ENCODE measurements at regions not wholly inside any gene's neighbourhood (a gene's known extent, or its start where the extent isn't known, plus 50 kb on each side); places are given as distances from the start of the nearest gene placed in this dataset.
A peak's percentile ranks its signal among the peaks of the same experiment; 100 is the strongest.

DNA sequence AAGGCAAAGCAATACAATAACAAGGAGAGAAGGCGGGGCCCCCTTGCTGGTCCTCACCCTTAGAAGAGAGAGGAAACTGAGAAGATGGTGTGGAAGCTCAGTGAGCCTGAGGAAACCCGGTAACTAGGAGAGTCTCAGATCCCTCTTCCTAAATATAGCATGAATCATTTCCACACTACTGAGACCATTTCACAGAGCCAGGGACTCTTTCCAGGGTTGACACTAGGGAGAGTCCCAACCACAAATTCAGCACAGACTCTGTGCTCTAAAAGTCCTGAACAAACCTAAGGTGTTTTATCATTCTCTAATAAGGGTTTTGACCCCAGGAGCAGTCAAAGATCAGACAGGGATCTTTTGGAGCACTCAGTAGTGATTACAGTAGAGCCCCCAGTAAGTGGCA is 647.7 kb downstream of the KCNT2 start:
- intact Hi-C loops (cut with DNase I) = no loop called here
- ATAC-seq (no peak), DNase-seq (no peak)
- WGBS = 66% methylated on average over 2 of the region's 2 CpGs
- Histone ChIP-seq H3K27me3 (ENCODE audit: control insufficient read depth, insufficient read depth) (no peaks in the 10 kb centered on the region), H3K9me3 (ENCODE audit: control insufficient read depth, low read length) (no peaks in the 10 kb centered on the region), H3K27ac (ENCODE audit: low read length) (no peak overlapping the region), H3K4me3 (ENCODE audit: low read length) (no peak overlapping the region), H3K4me1 (ENCODE audit: control insufficient read depth, insufficient read depth, low read length) (no peaks in the 10 kb centered on the region)

DNA sequence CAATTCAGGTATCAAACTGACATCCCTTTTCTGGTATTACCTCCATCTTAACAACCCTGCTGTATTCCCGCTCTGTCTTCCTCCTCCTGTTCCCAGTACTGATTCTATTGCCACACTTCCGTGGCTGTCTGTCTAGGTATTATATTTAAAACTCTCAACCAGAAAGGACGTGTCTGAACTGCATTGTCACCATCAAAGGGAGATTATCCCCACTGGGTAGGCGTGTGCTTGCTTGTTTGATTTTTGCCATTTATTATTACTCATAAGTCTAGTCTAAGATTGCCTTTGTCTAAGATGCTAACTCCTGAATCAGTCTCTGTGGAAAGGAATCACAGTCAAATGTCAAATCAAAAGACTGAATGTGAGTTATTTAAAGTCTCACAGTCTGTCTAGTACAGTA is 650.1 kb downstream of the KCNT2 start:
- 45% methylated on average over 4 of the region's 4 CpGs for WGBS
- no peak overlapping the region for H3K4me3 ChIP-seq (ENCODE audit: low read length)
- no peak overlapping the region for H3K27ac ChIP-seq (ENCODE audit: low read length)
- ATAC-seq (no peak), DNase-seq (no peak)
- intact Hi-C loops (cut with DNase I) = no loop called here
- H3K9me3 ChIP-seq (ENCODE audit: control insufficient read depth, low read length) = no peaks in the 10 kb centered on the region
- no peaks in the 10 kb centered on the region for H3K27me3 ChIP-seq (ENCODE audit: control insufficient read depth, insufficient read depth)
- H3K4me1 ChIP-seq (ENCODE audit: control insufficient read depth, insufficient read depth, low read length) = no peaks in the 10 kb centered on the region

DNA sequence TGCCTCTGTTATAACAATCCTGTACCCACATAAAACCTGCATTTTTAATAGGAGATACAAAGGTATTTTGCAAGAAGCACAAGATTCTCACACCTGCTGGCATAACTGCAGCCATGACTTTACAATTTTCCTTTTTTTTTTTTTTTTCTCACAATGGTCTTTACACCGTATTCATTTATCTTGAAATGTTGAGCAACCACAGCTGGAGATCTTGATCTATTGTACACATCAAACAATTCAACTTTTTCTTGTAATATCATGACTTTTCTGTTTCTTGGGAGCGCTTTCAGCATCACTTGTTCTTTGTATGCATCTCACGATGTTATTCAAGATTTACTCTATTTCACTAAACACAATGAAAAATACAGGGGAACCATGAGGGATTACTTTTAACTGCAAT is 651.4 kb downstream of the KCNT2 start:
- H3K27ac ChIP-seq (ENCODE audit: low read length) = no peak overlapping the region
- intact Hi-C loops (cut with DNase I) = no loop called here
- H3K4me1 ChIP-seq (ENCODE audit: control insufficient read depth, insufficient read depth, low read length) = no peaks in the 10 kb centered on the region
- no peaks in the 10 kb centered on the region for H3K9me3 ChIP-seq (ENCODE audit: control insufficient read depth, low read length)
- no peak overlapping the region for H3K4me3 ChIP-seq (ENCODE audit: low read length)
- DNase-seq (no peak), ATAC-seq (no peak)
- H3K27me3 ChIP-seq (ENCODE audit: control insufficient read depth, insufficient read depth) = no peaks in the 10 kb centered on the region
- 77% methylated on average over 3 of the region's 3 CpGs for WGBS

DNA sequence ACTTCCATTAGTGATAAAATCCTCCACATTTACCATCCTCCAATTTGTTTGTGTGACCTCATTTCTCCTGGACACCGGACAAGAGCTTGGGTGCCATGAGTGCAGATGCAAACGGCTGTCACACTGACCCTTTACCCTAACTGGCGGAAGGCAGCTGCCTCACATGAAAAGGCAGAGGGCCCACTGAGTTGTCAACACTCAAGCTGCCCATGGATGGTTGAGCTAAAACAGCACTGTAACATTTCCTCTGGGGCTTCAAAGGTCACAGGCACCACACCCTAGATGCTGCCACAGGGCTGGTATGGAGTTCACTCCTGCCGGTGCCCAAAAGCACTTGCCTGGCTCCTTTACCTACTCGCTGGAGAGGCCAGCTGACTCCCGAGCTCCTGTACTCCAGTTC is 653.4 kb downstream of the KCNT2 start:
- Histone ChIP-seq H3K9me3 (ENCODE audit: control insufficient read depth, low read length) (no peaks in the 10 kb centered on the region), H3K4me1 (ENCODE audit: control insufficient read depth, insufficient read depth, low read length) (no peaks in the 10 kb centered on the region), H3K27ac (ENCODE audit: low read length) (no peak overlapping the region), H3K4me3 (ENCODE audit: low read length) (no peak overlapping the region), H3K27me3 (ENCODE audit: control insufficient read depth, insufficient read depth) (no peaks in the 10 kb centered on the region)
- peak; percentile 15 to 48 (median 35) for DNase-seq
- peak; percentile 59 to 66 for ATAC-seq
- 38% methylated on average over 6 of the region's 6 CpGs for WGBS
- intact Hi-C loops (cut with DNase I) = no loop called here

DNA sequence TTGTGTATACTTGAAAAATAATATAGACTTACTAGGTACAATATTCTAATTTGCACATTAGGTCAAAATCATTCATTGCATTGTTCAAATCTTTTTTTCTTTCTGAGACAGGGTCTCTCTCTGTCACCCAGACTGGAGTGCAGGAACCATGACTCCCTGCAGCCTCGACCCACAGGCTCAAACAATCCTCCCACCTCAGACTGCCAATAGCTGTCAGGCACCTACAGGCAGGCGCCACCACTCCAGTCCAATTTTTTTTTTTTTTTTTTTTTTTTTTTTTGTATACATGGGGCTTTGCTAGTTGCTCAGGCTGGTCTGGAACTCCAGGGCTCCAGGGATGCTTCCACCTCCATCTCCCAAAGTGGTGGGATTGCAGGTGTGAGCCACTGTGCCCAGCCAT is 656.9 kb downstream of the KCNT2 start:
- WGBS = 59% methylated on average over 2 of the region's 2 CpGs
- H3K4me3 ChIP-seq (ENCODE audit: low read length) = no peak overlapping the region

GRCh38 chr1:195948123-195948895 is 659.9 kb downstream of the KCNT2 start:
- H3K27me3 ChIP-seq (ENCODE audit: control insufficient read depth, insufficient read depth) = no peaks in the 10 kb centered on the region
- WGBS = 89% methylated on average over 22 of the region's 22 CpGs
- intact Hi-C loops (cut with DNase I) = no loop called here
- ATAC-seq (no peak), DNase-seq (peak in 1 of 3 donors; percentile 20)
- H3K9me3 ChIP-seq (ENCODE audit: control insufficient read depth, low read length) = no peaks in the 10 kb centered on the region
- H3K4me1 ChIP-seq (ENCODE audit: control insufficient read depth, insufficient read depth, low read length) = no peaks in the 10 kb centered on the region
- no peak overlapping the region for H3K4me3 ChIP-seq (ENCODE audit: low read length)
- no peak overlapping the region for H3K27ac ChIP-seq (ENCODE audit: low read length)

More for the DNA sequence above, 656.9 kb downstream of the KCNT2 start:
- intact Hi-C loops (cut with DNase I) = no loop called here
- Histone ChIP-seq H3K27me3 (ENCODE audit: control insufficient read depth, insufficient read depth) (no peaks in the 10 kb centered on the region), H3K27ac (ENCODE audit: low read length) (no peak overlapping the region), H3K4me1 (ENCODE audit: control insufficient read depth, insufficient read depth, low read length) (no peaks in the 10 kb centered on the region), H3K9me3 (ENCODE audit: control insufficient read depth, low read length) (no peaks in the 10 kb centered on the region)
- no peak for ATAC-seq
- no peak for DNase-seq

- Histone ChIP-seq H3K27ac (ENCODE audit: low read length) (no peak overlapping the region), H3K9me3 (ENCODE audit: control insufficient read depth, low read length) (no peaks in the 10 kb centered on the region), H3K4me1 (ENCODE audit: control insufficient read depth, insufficient read depth, low read length) (no peaks in the 10 kb centered on the region), H3K4me3 (ENCODE audit: low read length) (no peak overlapping the region), H3K27me3 (ENCODE audit: control insufficient read depth, insufficient read depth) (no peaks in the 10 kb centered on the region)
- DNase-seq (no peak), ATAC-seq (no peak)
- 82% methylated on average over 4 of the region's 4 CpGs for WGBS
- intact Hi-C loops (cut with DNase I) = no loop called here
Measured at GRCh38 chr1:195946500-195946899, 661.7 kb downstream of the KCNT2 start.

DNA sequence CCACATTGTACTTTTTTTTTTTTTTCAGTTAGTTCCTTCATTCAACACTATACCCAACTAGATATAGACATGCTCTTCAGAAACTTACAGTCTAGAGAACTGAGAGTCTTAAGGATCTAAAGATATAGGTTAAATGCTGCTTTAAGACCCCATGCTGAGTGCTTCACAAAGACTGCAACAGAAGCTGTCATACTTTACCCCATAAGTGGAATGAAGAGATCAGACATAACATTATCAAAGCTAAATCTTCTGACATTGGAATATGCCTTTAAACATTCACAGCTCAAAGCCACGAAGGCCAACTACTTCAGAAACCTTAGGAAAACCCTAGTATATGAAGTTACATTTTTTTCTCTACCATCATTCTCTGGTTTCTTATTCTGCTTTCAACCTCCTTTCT is 666.4 kb downstream of the KCNT2 start:
- no peak overlapping the region for H3K27ac ChIP-seq (ENCODE audit: low read length)
- no peaks in the 10 kb centered on the region for H3K27me3 ChIP-seq (ENCODE audit: control insufficient read depth, insufficient read depth)
- no peak for ATAC-seq
- no peak overlapping the region for H3K4me3 ChIP-seq (ENCODE audit: low read length)
- no peak for DNase-seq
- no peaks in the 10 kb centered on the region for H3K4me1 ChIP-seq (ENCODE audit: control insufficient read depth, insufficient read depth, low read length)
- no peaks in the 10 kb centered on the region for H3K9me3 ChIP-seq (ENCODE audit: control insufficient read depth, low read length)
- WGBS = 77% methylated on average over 1 of the region's 1 CpG
- intact Hi-C loops (cut with DNase I) = no loop called here

DNA sequence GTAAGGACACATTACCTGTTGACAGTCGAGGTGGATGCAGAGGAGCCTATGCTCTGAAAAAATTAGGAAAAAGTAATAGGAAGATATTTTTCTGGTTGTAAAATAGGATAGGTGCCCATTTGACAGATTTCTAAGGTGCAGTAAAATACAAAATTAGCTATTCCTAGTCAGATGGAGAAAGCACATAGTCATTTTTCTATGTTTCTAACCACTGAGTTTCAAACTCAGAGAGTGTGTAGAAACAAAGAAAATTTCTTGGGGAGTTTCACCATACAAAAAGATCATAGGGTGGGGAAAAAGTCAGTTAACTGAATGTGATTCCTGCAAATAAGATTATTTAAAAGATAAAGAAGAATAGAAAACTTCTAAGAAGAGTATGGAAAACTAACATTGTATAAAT is 666.9 kb downstream of the KCNT2 start:
- intact Hi-C loops (cut with DNase I) = no loop called here

DNA sequence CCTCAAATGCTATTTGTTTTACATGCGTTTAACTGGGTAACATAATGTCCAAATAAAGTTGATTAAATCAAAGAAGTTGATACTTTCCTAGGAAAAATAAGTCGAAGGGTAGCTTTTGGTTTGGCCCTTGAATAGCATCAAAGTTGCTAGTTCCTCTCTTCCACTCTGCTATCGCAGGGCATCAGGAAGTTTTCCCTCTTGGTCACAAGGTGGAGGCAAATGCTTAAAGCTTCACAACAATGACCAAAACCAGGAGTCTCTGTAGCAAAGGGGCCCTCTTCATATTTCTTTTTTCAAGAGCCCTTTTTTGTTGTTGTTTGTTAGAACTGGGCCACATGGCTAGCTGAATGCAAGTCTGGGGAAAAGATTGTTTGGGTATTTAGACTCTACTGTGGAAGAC is 668.4 kb downstream of the KCNT2 start:
- H3K4me1 ChIP-seq (ENCODE audit: control insufficient read depth, insufficient read depth, low read length) = no peaks in the 10 kb centered on the region
- ATAC-seq = no peak
- no peak overlapping the region for H3K4me3 ChIP-seq (ENCODE audit: low read length)
- no peaks in the 10 kb centered on the region for H3K9me3 ChIP-seq (ENCODE audit: control insufficient read depth, low read length)
- intact Hi-C loops (cut with DNase I) = no loop called here
- no peak overlapping the region for H3K27ac ChIP-seq (ENCODE audit: low read length)
- no peak for DNase-seq
- H3K27me3 ChIP-seq (ENCODE audit: control insufficient read depth, insufficient read depth) = no peaks in the 10 kb centered on the region
- WGBS = 65% methylated on average over 3 of the region's 3 CpGs

More for the DNA sequence above, 666.9 kb downstream of the KCNT2 start:
- H3K9me3 ChIP-seq (ENCODE audit: control insufficient read depth, low read length) = no peaks in the 10 kb centered on the region
- no peaks in the 10 kb centered on the region for H3K27me3 ChIP-seq (ENCODE audit: control insufficient read depth, insufficient read depth)
- no peak for ATAC-seq
- 76% methylated on average over 1 of the region's 1 CpG for WGBS
- no peaks in the 10 kb centered on the region for H3K4me1 ChIP-seq (ENCODE audit: control insufficient read depth, insufficient read depth, low read length)
- H3K4me3 ChIP-seq (ENCODE audit: low read length) = no peak overlapping the region
- no peak for DNase-seq
- H3K27ac ChIP-seq (ENCODE audit: low read length) = no peak overlapping the region

- no peak overlapping the region for H3K27ac ChIP-seq (ENCODE audit: low read length)
- no peak for DNase-seq
- H3K9me3 ChIP-seq (ENCODE audit: control insufficient read depth, low read length) = no peaks in the 10 kb centered on the region
- no peaks in the 10 kb centered on the region for H3K27me3 ChIP-seq (ENCODE audit: control insufficient read depth, insufficient read depth)
- ATAC-seq = no peak
- intact Hi-C loops (cut with DNase I) = no loop called here
- no peaks in the 10 kb centered on the region for H3K4me1 ChIP-seq (ENCODE audit: control insufficient read depth, insufficient read depth, low read length)
- no peak overlapping the region for H3K4me3 ChIP-seq (ENCODE audit: low read length)
- WGBS = 46% methylated on average over 10 of the region's 10 CpGs
Measured at GRCh38 chr1:195934817-195935553, 673.3 kb downstream of the KCNT2 start.
